Fibroblast of villous mesenchyme (primary cell): ENCODE measurements at regions not wholly inside any gene's neighbourhood (a gene's known extent, or its start where the extent isn't known, plus 50 kb on each side); places are given as distances from the start of the nearest gene placed in this dataset.

Source experiments
- DNase-seq: peaks from one replicate; pipeline ENCODE4 v3.0.0-alpha.2; 2010; ENCODE audit warnings: low read depth
- H3K4me3 ChIP-seq: 2 replicates; pipeline ENCODE4 v1.5.1; 2011; ENCODE audit warnings: low read depth, mild to moderate bottlenecking, low read length
- TF ChIP-seq, protein P1 (sequence below): IDR thresholded peaks from 2 replicates; pipeline ENCODE4 v1.5.1; 2012; ENCODE audit warnings: low read depth, mild to moderate bottlenecking, low read length; ENCODE audit not compliant: insufficient read depth

DNA sequence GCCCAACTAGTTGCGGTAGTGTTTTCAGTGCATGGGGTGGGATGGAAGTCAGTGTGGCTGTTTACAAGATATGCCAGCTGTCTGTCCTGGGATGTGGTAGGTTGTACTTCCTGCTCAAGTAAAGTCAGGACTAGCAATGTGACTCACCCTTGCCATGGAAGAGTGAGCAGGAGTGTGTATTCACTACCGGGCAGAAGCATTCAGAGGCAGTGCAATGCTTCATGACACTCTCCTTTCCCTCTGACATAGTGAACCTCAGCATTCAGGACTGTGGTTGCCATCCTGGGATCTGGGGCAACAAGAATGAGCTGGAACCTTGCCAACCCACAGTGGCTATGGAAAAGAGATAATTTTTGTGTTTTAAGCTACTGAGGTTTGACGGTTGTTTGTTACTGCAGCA lies 68.9 kb downstream of the BOD1 start:
- H3K4me3 ChIP-seq: no peak overlapping the region
- DNase-seq: peak; percentile 30
- TF ChIP-seq, protein P1, sequence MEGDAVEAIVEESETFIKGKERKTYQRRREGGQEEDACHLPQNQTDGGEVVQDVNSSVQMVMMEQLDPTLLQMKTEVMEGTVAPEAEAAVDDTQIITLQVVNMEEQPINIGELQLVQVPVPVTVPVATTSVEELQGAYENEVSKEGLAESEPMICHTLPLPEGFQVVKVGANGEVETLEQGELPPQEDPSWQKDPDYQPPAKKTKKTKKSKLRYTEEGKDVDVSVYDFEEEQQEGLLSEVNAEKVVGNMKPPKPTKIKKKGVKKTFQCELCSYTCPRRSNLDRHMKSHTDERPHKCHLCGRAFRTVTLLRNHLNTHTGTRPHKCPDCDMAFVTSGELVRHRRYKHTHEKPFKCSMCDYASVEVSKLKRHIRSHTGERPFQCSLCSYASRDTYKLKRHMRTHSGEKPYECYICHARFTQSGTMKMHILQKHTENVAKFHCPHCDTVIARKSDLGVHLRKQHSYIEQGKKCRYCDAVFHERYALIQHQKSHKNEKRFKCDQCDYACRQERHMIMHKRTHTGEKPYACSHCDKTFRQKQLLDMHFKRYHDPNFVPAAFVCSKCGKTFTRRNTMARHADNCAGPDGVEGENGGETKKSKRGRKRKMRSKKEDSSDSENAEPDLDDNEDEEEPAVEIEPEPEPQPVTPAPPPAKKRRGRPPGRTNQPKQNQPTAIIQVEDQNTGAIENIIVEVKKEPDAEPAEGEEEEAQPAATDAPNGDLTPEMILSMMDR: no peak

DNA sequence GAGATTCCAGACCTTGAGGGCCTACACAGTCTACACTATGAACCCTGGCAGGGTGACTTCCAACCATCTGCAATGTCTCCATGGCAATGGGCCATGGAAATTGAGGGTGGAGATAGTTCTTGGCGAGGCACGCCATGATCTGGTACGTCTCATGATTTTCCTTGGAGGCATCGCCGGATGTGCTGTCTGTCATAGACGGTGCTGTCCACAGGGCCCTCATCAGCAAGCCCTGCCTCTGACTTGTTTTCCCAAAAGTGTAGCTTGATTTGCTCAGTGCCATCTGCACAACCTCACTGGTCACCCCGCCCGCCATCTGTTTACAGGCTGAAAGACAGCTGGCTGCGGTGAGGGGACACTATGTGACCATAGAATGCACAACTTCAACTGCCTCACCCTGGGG lies 73.5 kb downstream of the BOD1 start:
- no peak overlapping the region for H3K4me3 ChIP-seq
- TF ChIP-seq, protein P1: no peak
- DNase-seq: no peak

DNA sequence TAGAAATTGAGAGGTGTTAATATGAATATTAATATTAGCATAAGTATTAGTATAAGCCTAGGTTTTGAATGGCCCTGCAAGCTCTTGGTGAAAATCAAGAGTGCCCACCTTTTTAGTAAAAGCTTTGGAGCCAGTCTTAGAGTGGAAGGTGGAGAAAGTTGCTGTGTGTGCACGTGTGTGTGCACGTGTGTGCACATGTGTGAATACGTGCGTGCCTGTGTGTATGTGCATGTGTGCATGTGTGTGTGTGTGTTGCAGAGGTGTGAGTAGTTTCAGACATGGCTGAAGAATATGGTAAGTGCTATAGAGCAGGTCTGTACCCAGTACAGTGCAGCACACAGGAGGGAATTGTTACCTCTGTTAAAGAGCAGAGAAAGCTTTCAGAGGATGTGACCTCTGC lies 74.3 kb downstream of the BOD1 start:
- TF ChIP-seq, protein P1: no peak
- H3K4me3 ChIP-seq: no peak overlapping the region
- DNase-seq: no peak

DNA sequence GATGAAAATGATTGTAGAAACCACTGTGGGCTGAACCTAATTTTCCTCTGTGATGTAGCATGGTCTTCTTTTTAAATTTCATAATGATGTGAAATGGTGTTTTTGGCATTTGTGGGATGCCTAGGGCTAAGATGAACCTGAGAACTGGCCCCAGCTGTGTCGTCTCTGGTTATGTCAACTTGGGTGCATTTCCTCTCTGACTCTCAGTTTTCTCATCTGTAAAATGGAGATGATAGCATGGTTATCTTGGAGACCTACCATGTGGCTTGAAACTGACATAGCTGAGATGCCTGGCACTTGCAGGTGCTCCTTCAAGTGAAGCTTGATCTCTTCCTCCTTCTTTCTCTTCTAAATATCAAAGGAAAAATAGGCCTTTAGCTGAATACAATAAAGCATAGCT lies 77.8 kb downstream of the BOD1 start:
- TF ChIP-seq, protein P1: no peak
- H3K4me3 ChIP-seq: no peak overlapping the region
- DNase-seq: no peak

DNA sequence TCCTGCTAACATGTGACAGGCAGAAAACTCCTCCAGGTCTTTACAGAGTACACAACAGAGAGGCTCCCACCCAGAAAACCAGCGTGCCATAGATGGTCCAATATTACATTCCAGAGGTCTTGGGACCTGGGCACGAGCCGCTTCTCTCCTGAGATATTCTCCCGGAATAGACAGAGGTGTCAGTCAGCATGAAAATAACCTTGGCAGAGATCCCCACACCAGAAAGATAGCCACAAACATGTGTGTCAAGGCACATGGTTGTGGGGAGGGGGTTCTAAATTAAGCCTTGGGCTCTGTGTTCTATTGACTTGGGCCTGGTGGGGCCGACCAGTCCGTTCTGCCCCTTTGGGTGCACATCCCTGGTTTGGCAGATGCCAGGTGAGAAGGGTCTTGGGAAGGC lies 78.4 kb downstream of the BOD1 start:
- no peak for DNase-seq
- H3K4me3 ChIP-seq: no peak overlapping the region
- TF ChIP-seq, protein P1: no peak

DNA sequence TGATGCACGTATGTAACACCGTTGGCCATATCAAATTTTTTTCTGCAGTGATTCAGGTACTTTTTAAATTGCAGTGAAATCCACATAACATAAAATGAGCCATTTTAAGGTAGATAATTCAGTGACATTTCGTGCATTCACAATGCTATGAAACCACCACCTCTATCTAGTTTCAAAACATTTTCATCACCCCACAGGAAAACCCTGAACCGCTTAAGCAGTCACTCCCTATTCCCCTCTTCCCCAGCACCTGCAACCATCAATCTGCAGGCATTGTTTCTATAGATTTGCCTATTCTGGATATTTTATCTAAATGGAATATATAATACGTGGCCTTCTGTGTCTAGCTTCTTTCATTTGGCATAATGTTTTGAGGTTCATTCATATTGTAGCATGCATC lies 79.2 kb downstream of the BOD1 start:
- no peak for DNase-seq
- H3K4me3 ChIP-seq: no peak overlapping the region
- TF ChIP-seq, protein P1: no peak

DNA sequence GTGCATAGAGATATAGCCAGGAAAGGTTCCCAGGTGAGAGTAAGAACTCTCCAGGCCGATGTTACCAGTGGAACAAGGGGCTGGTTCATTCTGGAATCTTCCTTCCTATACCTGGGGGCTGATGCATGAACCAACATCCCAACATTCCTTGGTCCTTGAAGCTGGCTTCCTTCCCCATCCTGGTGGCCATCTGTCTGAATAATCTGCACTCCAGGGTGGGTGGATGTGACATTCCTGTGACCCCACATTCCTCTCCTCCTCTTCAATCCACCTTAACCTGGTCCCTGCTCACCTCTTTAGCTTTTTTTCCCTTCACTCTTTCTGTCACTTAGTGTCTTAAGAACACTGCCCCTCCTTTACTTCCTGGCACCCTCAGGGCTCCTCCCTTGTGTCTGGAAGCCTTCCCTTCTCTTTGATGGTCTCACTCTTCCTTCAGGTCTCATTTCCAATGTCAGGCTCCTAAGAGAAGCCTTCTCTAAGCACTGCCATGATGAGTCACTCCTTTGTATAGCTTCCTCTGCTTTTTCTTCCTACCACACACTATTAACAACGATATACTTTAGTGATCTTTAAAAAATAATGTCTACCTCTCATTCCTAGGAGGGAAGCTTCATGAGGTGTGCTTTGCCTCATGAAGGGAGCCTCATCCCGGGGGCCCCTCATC lies 80.3 kb downstream of the BOD1 start:
- no peak for DNase-seq
- TF ChIP-seq, protein P1: no peak
- no peak overlapping the region for H3K4me3 ChIP-seq
